Breast epithelium (tissue), 4 donors: ENCODE measurements at regions not wholly inside any gene's neighbourhood (a gene's known extent, or its start where the extent isn't known, plus 50 kb on each side); places are given as distances from the start of the nearest gene placed in this dataset.

ENCODE experiments used
- DNase-seq, 2 donors: peaks; one replicate each; pipeline ENCODE4 v3.0.0-alpha.2; 2019; ENCODE audit warnings: low spot score in 2 of 2
- H3K27ac ChIP-seq, 2 donors: fragments of 200-600 bp; sonication (generic) in 1 of 2; one replicate each; pipeline ENCODE4 v1.5.1; 2016 to 2019; ENCODE audit warnings: mild to moderate bottlenecking in 1 of 2
- H3K27me3 ChIP-seq, 2 donors: fragments of 200-600 bp; sonication (generic) in 1 of 2; one replicate each; pipeline versions ENCODE4 v1.5.1 to v1.6.0; 2017 to 2019; ENCODE audit warnings: control low read depth in 1 of 2, mild to moderate bottlenecking in 1 of 2
- H3K36me3 ChIP-seq: fragments of 200-600 bp; one replicate; pipeline ENCODE4 v1.5.1; 2019
- H3K4me1 ChIP-seq, 2 donors: fragments of 200-600 bp; sonication (generic); one replicate each; pipeline ENCODE4 v1.5.1; 2016 to 2019; ENCODE audit warnings: control low read depth in 1 of 2
- H3K4me3 ChIP-seq, 3 donors: fragments of 200-600 bp; sonication (generic); 1 replicate in 2 of 3; 2 replicates in 1 of 3; pipeline ENCODE4 v1.5.1; 2016 to 2019; ENCODE audit warnings: mild to moderate bottlenecking in 3 of 3, moderate library complexity in 2 of 3
- H3K9me3 ChIP-seq, 2 donors: fragments of 200-600 bp; sonication (generic) in 1 of 2; one replicate each; pipeline ENCODE4 v1.5.1; 2016 to 2019; ENCODE audit warnings: control low read depth in 1 of 2
- POLR2A ChIP-seq: fragments of 450-650 bp; IDR thresholded peaks from one replicate; pipeline ENCODE4 v1.6.1; 2016; ENCODE audit warnings: antibody characterized with exemption, mild to moderate bottlenecking, moderate library complexity
- POLR2AphosphoS5 ChIP-seq, 3 donors: sonication (generic); formaldehyde crosslinking; IDR thresholded peaks; one replicate each; pipeline ENCODE4 v1.6.1; 2017; ENCODE audit warnings: antibody characterized with exemption in 3 of 3
- intact Hi-C: fragments of 100-400 bp; cut with DNase I; formaldehyde crosslinking; loops from one replicate; pipeline ENCODE4 v1.15.1; 2023; ENCODE audit warnings: low total_unique reads
- TF ChIP-seq, protein P1 (sequence below), 3 donors: fragments of 450-650 bp; IDR thresholded peaks; one replicate each; pipeline ENCODE4 v1.5.1; 2016 to 2017; ENCODE audit warnings: antibody characterized with exemption in 3 of 3, mild to moderate bottlenecking in 3 of 3, moderate library complexity in 3 of 3

DNA sequence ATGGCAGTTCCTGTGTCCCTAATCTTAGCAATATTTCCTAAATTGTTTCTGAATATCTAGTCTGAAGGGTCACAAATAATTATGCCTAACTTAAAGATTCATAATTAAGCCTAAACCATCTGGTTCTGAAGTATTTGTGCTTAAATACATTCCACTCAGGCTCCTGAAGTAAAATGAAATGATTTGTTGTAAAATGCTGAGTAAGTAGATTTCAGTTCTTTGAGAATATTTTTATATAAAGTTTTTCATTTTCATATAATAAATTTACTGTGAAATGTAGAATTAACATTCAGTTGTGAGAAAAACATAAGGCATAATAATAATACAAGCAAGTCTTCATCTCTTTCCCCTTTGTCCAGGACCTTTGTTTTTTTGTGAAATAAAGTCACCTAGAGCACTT lies 330.6 kb upstream of the IMPG1 start:
- no peaks in the 10 kb centered on the region for H3K36me3 ChIP-seq
- H3K27ac ChIP-seq: no peak overlapping the region
- no peak for DNase-seq
- TF ChIP-seq, protein P1, sequence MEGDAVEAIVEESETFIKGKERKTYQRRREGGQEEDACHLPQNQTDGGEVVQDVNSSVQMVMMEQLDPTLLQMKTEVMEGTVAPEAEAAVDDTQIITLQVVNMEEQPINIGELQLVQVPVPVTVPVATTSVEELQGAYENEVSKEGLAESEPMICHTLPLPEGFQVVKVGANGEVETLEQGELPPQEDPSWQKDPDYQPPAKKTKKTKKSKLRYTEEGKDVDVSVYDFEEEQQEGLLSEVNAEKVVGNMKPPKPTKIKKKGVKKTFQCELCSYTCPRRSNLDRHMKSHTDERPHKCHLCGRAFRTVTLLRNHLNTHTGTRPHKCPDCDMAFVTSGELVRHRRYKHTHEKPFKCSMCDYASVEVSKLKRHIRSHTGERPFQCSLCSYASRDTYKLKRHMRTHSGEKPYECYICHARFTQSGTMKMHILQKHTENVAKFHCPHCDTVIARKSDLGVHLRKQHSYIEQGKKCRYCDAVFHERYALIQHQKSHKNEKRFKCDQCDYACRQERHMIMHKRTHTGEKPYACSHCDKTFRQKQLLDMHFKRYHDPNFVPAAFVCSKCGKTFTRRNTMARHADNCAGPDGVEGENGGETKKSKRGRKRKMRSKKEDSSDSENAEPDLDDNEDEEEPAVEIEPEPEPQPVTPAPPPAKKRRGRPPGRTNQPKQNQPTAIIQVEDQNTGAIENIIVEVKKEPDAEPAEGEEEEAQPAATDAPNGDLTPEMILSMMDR (IDR thresholded peaks at IDR 0.05): no peak
- TF ChIP-seq POLR2A (no peak), POLR2AphosphoS5 (IDR thresholded peaks at IDR 0.05) (no peak)
- H3K9me3 ChIP-seq: no peaks in the 10 kb centered on the region
- intact Hi-C loops: no loop called here
- H3K27me3 ChIP-seq: no peaks in the 10 kb centered on the region
- H3K4me3 ChIP-seq: no peak overlapping the region
- H3K4me1 ChIP-seq: no peaks in the 10 kb centered on the region

- no peak for TF ChIP-seq POLR2A
- TF ChIP-seq POLR2AphosphoS5 (IDR thresholded peaks at IDR 0.05): no peak
- TF ChIP-seq, protein P1 (IDR thresholded peaks at IDR 0.05): no peak
Measured at GRCh38 chr6:76397966-76398365, 325.5 kb upstream of the IMPG1 start.

DNA sequence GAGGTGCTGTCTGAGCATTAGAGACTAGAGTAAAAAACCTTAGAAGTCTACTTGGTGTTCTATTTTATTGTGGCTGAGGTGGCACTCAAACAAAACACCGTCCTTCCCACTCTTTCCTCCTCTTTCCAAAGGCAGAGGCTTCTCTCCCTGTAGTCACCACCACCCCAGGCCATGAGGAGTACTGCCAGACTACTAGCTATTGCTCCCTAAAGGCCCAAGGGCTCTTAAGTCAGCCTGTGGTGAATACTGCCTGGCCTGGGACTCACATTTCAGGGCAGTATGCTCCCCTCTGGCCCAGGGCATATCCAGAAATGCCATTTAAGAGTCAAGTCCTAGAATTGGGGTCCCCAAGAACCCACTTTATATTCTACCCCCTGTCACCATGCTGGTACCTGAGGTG lies 309.7 kb upstream of the IMPG1 start:
- TF ChIP-seq POLR2AphosphoS5 (IDR thresholded peaks at IDR 0.05): no peak
- TF ChIP-seq, protein P1 (IDR thresholded peaks at IDR 0.05): no peak
- TF ChIP-seq POLR2A: no peak

More at GRCh38 chr6:76397966-76398365, 325.5 kb upstream of the IMPG1 start:
- no peak overlapping the region for H3K4me3 ChIP-seq
- no peak overlapping the region for H3K27ac ChIP-seq
- intact Hi-C loops: no loop called here
- no peaks in the 10 kb centered on the region for H3K36me3 ChIP-seq
- no peaks in the 10 kb centered on the region for H3K27me3 ChIP-seq
- no peaks in the 10 kb centered on the region for H3K4me1 ChIP-seq
- no peaks in the 10 kb centered on the region for H3K9me3 ChIP-seq
- DNase-seq: no peak

GRCh38 chr6:76381612-76382011 lies 309.1 kb upstream of the IMPG1 start:
- Histone ChIP-seq H3K4me1 (no peaks in the 10 kb centered on the region), H3K27ac (no peak overlapping the region), H3K9me3 (peaks cover 3 to 14% of the 10 kb centered on the region in 2 donors), H3K4me3 (no peak overlapping the region), H3K27me3 (no peaks in the 10 kb centered on the region), H3K36me3 (no peaks in the 10 kb centered on the region)
- TF ChIP-seq POLR2A (no peak), POLR2AphosphoS5 (IDR thresholded peaks at IDR 0.05) (no peak)
- TF ChIP-seq, protein P1 (IDR thresholded peaks at IDR 0.05): no peak
- intact Hi-C loops: no loop called here
- no peak for DNase-seq

More for the DNA sequence above, 309.7 kb upstream of the IMPG1 start:
- Histone ChIP-seq H3K4me1 (no peaks in the 10 kb centered on the region), H3K27ac (no peak overlapping the region), H3K27me3 (no peaks in the 10 kb centered on the region), H3K36me3 (no peaks in the 10 kb centered on the region), H3K4me3 (no peak overlapping the region), H3K9me3 (peaks cover 3 to 14% of the 10 kb centered on the region in 2 donors)
- intact Hi-C loops: no loop called here
- DNase-seq: no peak

- intact Hi-C loops: no loop called here
- no peak overlapping the region for H3K27ac ChIP-seq
- no peaks in the 10 kb centered on the region for H3K36me3 ChIP-seq
- no peaks in the 10 kb centered on the region for H3K27me3 ChIP-seq
- H3K4me3 ChIP-seq: no peak overlapping the region
- H3K9me3 ChIP-seq: no peaks in the 10 kb centered on the region
- no peak for DNase-seq
- TF ChIP-seq POLR2AphosphoS5 (IDR thresholded peaks at IDR 0.05) (no peak), POLR2A (no peak)
- TF ChIP-seq, protein P1 (IDR thresholded peaks at IDR 0.05): no peak
- no peaks in the 10 kb centered on the region for H3K4me1 ChIP-seq
Measured at GRCh38 chr6:76351275-76351674, 278.8 kb upstream of the IMPG1 start.
